Amygdala (tissue), 56 donors: ENCODE measurements at regions not wholly inside any gene's neighbourhood (a gene's known extent, or its start where the extent isn't known, plus 50 kb on each side); places are given as distances from the start of the nearest gene placed in this dataset.
"Not testable (repeated sequence)": the region's sequence is repeated elsewhere in the genome, so short reads cannot be mapped to it uniquely, and the experiment has no call there.

Experiments used
- DNase-seq, 56 donors: peaks; one replicate each; lab custom pipeline; 2025; lab: John Stamatoyannopoulos, UW

GRCh38 chr2:88984079-88984478 is 292.6 kb downstream of the RPIA start:
- not testable (repeated sequence) for DNase-seq

GRCh38 chr2:88986721-88987330 is 295.4 kb downstream of the RPIA start:
- DNase-seq = peak in 2 of 56 donors; percentile 4

GRCh38 chr2:88988617-88989016 is 297.1 kb downstream of the RPIA start:
- not testable (repeated sequence) for DNase-seq

GRCh38 chr2:88992819-88993218 is 301.3 kb downstream of the RPIA start:
- DNase-seq = not testable (repeated sequence)

- not testable (repeated sequence) for DNase-seq
These were observed 303.4 kb downstream of the RPIA start for GRCh38 chr2:88994856-88995255.

DNA sequence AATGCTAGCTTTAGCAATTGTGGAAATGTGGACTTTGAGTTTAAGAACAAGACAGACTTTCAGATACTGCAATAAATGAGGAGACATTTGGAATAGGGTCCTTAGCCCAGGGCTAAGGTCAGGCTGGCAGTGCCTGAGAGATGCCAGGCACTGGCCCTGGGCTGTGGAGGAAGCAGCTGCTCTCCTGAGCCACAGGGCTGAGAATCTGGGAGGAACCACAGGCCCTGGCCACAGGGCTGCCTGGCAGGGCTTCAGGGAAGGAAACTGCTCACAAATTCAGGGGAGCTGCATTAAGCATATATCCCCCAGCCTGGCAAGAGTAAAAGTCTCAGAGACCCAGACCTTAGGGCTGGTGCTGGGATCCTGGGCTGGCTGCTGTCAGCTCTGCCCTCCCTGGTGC is 305.1 kb downstream of the RPIA start:
- not testable (repeated sequence) for DNase-seq

DNA sequence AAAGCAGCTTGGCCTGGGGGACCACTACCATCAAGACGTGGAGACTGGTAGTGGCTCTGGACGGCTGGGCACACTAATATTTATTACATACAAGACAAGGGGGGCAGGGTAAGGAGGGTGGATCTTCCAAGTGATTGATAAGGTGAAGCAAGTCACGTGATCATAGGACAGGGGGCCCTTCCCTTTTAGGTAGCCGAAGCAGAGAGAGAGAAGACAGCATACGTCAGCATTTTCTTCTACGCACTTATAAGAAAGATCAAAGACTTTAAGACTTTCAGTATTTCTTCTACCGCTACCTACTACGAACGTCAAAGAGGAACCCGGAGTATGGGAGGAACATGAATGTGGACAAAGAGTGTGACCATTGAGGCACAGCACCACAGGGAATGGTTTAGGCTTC is 307.9 kb downstream of the RPIA start:
- DNase-seq = no peak

DNA sequence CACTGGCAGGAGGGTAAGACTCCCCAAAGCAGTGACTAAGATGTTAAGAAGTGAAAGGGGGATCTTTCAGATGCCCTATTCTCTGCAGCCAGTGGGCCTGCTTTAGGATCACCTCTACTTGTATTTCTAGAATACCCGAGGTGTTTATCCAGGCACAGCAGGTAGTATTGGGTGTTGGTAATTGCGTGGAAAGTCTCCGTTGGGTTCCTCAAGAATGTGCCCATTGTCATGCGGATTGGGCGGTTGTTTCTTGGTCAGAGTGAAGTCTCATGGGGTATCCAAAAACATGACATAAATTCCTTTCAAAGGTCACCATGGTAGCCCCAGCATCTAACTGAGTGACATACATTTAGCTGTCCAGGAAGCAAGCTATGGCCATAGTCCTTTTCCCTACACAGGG is 308.8 kb downstream of the RPIA start:
- DNase-seq = no peak

DNA sequence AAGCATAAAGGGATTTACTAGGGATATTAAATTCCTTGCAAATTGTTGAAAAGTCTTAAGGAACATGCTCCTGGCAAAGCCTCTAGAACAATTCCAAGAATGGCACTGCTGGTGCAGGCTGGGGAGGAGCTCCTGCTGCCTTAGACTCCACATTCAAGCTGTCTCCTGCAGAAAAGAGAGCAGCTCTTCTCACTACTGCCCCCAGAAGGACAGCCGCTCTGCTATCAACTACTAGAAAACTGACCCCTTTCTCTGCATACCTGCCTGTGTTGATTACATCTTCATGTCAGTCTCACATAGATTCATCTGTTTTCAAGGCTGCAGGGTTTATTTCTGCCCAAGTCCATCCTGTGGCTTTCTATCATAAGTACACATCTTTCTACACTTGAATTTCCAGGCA is 312.8 kb downstream of the RPIA start:
- not testable (repeated sequence) for DNase-seq

DNA sequence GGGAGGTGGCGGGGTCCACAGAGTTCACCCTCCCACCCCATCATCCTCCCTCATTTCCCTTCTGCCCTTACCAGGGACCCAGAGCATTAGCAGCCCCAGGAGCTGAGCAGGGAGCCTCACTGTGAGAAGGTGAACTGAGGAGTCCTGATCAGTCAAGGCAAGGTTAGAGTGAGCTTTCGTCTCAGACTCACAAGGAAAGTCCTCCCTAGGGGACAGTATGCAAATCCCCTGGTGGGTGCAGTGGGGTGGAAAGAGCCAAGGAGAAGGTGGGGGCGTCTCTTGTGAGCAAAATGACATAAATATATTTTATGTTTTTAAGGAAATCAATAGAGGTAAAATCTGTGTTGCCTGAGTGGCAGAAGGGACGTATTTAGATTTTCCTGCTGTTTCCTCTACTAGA is 329.1 kb downstream of the RPIA start:
- not testable (repeated sequence) for DNase-seq

DNA sequence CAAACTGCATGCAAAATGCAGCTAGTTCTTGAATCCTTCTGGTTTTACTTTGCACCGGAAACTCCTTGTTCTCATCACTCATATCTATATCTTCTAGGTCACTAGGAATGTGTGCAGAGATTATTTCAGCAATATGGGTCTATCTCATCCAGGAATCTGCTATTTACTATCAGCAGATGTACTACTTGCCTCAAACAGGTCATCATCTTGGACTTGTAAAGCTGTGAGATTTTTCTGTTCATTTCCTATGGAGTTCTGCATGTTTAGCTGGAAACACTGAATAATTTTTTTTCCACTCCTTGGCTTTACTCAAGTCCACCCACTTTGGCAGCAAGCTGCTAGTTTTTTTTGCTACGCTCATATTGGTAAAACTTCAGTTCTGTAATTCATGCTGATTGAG is 334.8 kb downstream of the RPIA start:
- not testable (repeated sequence) for DNase-seq

DNA sequence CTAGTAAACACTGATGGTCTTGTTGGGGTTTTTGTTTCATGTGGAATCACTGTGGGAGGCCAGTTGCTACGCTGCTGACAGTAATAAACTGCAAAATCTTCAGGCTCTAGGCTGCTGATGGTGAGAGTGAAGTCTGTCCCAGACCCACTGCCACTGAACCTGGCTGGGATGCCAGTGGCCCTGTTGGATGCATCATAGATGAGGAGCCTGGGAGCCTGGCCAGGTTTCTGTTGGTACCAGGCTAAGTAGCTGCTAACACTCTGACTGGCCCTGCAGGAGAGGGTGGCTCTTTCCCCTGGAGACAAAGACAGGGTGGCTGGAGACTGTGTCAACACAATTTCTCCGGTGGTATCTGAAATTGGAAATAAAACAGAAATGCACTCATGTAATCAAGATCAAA is 335.6 kb downstream of the RPIA start:
- DNase-seq = not testable (repeated sequence)

GRCh38 chr2:89027536-89027935 is 336.1 kb downstream of the RPIA start:
- not testable (repeated sequence) for DNase-seq

DNA sequence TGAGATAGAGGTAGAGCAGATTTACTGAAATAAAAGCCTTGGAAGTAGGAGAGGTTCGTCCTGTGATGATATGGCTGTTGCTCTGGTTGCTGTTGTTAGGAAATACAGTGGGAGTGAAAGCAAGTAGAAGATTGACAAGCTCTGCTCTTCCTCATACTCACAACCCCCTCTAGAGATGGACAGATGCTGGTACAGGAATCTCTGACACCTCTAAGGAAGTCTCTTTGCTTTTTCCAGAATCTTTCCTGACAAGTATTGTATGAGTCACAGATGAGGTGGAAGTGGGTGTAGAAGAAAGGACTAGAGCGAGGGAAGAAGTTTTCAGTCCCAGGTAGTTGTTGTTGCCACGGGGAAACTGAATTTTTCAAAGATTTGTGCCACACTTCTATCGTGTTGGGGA is 337.8 kb downstream of the RPIA start:
- not testable (repeated sequence) for DNase-seq

- peak in 15 of 56 donors; percentile 0 to 42 (median 3) for DNase-seq
These were observed 356.9 kb downstream of the RPIA start for GRCh38 chr2:89048138-89049066.

GRCh38 chr2:89058616-89059015 is 367.1 kb downstream of the RPIA start:
- not testable (repeated sequence) for DNase-seq

- not testable (repeated sequence) for DNase-seq
These were observed 369.7 kb downstream of the RPIA start for GRCh38 chr2:89061174-89061573.

GRCh38 chr2:89076771-89077170 is 385.3 kb downstream of the RPIA start:
- not testable (repeated sequence) for DNase-seq

GRCh38 chr2:89092911-89093310 is 401.4 kb downstream of the RPIA start:
- DNase-seq = not testable (repeated sequence)

DNA sequence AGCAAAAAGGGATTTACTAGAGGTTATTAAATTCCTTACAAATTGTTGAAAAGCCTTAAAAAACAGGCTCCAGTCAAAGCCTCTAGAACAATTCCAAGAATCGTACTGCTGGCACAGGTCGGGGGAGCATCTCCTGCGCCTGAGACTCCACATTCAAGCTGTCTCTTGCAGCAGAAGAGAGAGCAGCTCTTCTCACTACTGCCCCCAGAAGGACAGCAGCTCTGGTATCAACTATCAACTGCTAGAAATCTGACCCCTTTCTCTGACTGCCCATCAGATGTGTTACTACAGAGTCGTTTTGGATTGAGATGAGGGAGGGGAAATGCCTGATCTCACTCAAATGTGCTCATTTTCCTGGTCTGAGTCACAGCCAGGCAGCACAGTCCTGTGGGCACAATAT is 403.6 kb downstream of the RPIA start:
- DNase-seq = not testable (repeated sequence)

DNA sequence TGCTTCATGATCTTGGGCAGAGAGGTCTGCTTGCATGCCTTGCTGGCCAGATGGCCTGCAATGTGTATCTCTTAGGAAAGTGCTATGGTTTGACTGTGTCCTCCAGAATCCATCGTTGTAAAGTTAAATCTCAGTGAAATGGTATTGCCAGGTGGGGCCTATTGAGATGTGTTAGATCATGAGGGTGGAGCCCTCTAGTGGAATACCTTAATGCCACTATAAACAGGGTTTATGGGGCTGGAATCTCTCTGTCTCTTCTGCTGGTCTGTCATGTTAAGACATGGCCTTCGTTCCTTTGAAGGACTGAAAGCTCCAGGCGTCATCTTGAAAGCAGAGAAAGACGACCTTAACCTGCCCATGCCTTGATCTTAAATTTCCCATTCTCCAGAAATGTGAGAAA is 411.1 kb downstream of the RPIA start:
- DNase-seq = not testable (repeated sequence)
